SK-N-SH treated with all-trans-retinoic acid at 6 μM for 48 hours (cell line): ENCODE measurements at regions not wholly inside any gene's neighbourhood (a gene's known extent, or its start where the extent isn't known, plus 50 kb on each side); places are given as distances from the start of the nearest gene placed in this dataset.

ENCODE experiments used
- ATAC-seq: fragments of 200-7000 bp; cut with Tn5 transposase; 3 replicates; pipeline ENCODE4 v1.9.1; 2020; ENCODE audit warnings: mild to moderate bottlenecking, moderate library complexity
- ARNTL ChIP-seq: fragments of 450-650 bp; formaldehyde crosslinking; IDR thresholded peaks from 2 replicates; pipeline ENCODE4 v1.5.0; 2020; ENCODE audit warnings: low read depth, mild to moderate bottlenecking, moderate library complexity, borderline replicate concordance
- BACH2 ChIP-seq: fragments of 250-450 bp; sonication (Bioruptor Pico); IDR thresholded peaks from 2 replicates; pipeline ENCODE4 v1.9.0; 2021; ENCODE audit warnings: mild to moderate bottlenecking, borderline replicate concordance
- CSDC2 ChIP-seq: fragments of 250-450 bp; sonication (Bioruptor Pico); IDR thresholded peaks from 2 replicates; pipeline ENCODE4 v1.5.0; 2020; ENCODE audit warnings: mild to moderate bottlenecking, moderate library complexity
- ESRRG ChIP-seq: fragments of 250-450 bp; sonication (Bioruptor Pico); IDR thresholded peaks from 2 replicates; pipeline ENCODE4 v1.6.1; 2021; ENCODE audit warnings: mild to moderate bottlenecking
- GLIS3 ChIP-seq: fragments of 250-450 bp; sonication (Bioruptor Pico); IDR thresholded peaks from 2 replicates; pipeline ENCODE4 v1.5.0; 2020; ENCODE audit warnings: mild to moderate bottlenecking, moderate library complexity
- ISL1 ChIP-seq: fragments of 250-450 bp; sonication (Bioruptor Pico); IDR thresholded peaks from 2 replicates; pipeline ENCODE4 v2.1.2; 2022; ENCODE audit warnings: mild to moderate bottlenecking, moderate library complexity
- OSR1 ChIP-seq: fragments of 250-450 bp; sonication (Bioruptor Pico); IDR thresholded peaks from 2 replicates; pipeline ENCODE4 v1.8.0; 2022; ENCODE audit warnings: moderate library complexity, mild to moderate bottlenecking, inconsistent platforms
- PPARA ChIP-seq: fragments of 250-450 bp; sonication (Bioruptor Pico); IDR thresholded peaks from 2 replicates; pipeline ENCODE4 v1.5.0; 2020; ENCODE audit warnings: mild to moderate bottlenecking, borderline replicate concordance
- RARB ChIP-seq: fragments of 250-450 bp; sonication (Bioruptor Pico); IDR thresholded peaks from 2 replicates; pipeline ENCODE4 v1.8.0; 2021; ENCODE audit warnings: mild to moderate bottlenecking, moderate library complexity
- SNAI2 ChIP-seq: fragments of 250-450 bp; sonication (Bioruptor Pico); IDR thresholded peaks from 2 replicates; pipeline ENCODE4 v1.5.0; 2020; ENCODE audit warnings: mild to moderate bottlenecking, moderate library complexity
- TCF4 ChIP-seq: fragments of 250-450 bp; sonication (Bioruptor Pico); IDR thresholded peaks from 2 replicates; pipeline ENCODE4 v1.8.0; 2021; ENCODE audit warnings: mild to moderate bottlenecking, moderate library complexity, borderline replicate concordance
- TOX ChIP-seq: fragments of 250-450 bp; sonication (Bioruptor Pico); IDR thresholded peaks from 2 replicates; pipeline ENCODE4 v1.8.0; 2021; ENCODE audit warnings: mild to moderate bottlenecking, moderate library complexity, borderline replicate concordance
- ZC3H10 ChIP-seq: fragments of 250-450 bp; sonication (Bioruptor Pico); IDR thresholded peaks from 2 replicates; pipeline ENCODE4 v1.5.1; 2021; ENCODE audit warnings: mild to moderate bottlenecking, moderate library complexity
- ZFP3 ChIP-seq: fragments of 250-450 bp; sonication (Bioruptor Pico); IDR thresholded peaks from 2 replicates; pipeline ENCODE4 v1.5.0; 2020; ENCODE audit warnings: mild to moderate bottlenecking, moderate library complexity
- ZFP30 ChIP-seq: fragments of 450-650 bp; formaldehyde crosslinking; IDR thresholded peaks from 2 replicates; pipeline ENCODE4 v1.5.0; 2022; ENCODE audit warnings: mild to moderate bottlenecking, moderate library complexity
- ZNF565 ChIP-seq: fragments of 450-650 bp; formaldehyde crosslinking; conservative IDR thresholded peaks from 2 replicates; pipeline ENCODE4 v1.5.0; 2020; ENCODE audit warnings: low read depth, mild to moderate bottlenecking, moderate library complexity
- ZNF70 ChIP-seq: fragments of 450-650 bp; formaldehyde crosslinking; IDR thresholded peaks from 2 replicates; pipeline ENCODE4 v1.5.0; 2020; ENCODE audit warnings: mild to moderate bottlenecking, moderate library complexity
- ZNF8 ChIP-seq: fragments of 450-650 bp; formaldehyde crosslinking; IDR thresholded peaks from 2 replicates; pipeline ENCODE4 v1.5.0; 2020; ENCODE audit warnings: mild to moderate bottlenecking, moderate library complexity
- TF ChIP-seq, protein P1 (sequence below): fragments of 250-450 bp; sonication (Bioruptor Pico); IDR thresholded peaks from 2 replicates; pipeline ENCODE4 v1.5.1; 2020; ENCODE audit warnings: low read depth, mild to moderate bottlenecking, moderate library complexity
- TF ChIP-seq, protein P2 (sequence below): fragments of 250-450 bp; sonication (Bioruptor Pico); IDR thresholded peaks from 2 replicates; pipeline ENCODE4 v1.5.1; 2021; ENCODE audit warnings: mild to moderate bottlenecking, moderate library complexity
- TF ChIP-seq, protein P3 (sequence below): fragments of 250-450 bp; sonication (Bioruptor Pico); IDR thresholded peaks from 2 replicates; pipeline ENCODE4 v1.8.0; 2020; ENCODE audit warnings: mild to moderate bottlenecking, moderate library complexity, borderline replicate concordance
- TF ChIP-seq, protein P4 (sequence below): fragments of 250-450 bp; sonication (Bioruptor Pico); IDR thresholded peaks from 2 replicates; pipeline ENCODE4 v1.8.0; 2021; ENCODE audit warnings: low read depth, mild to moderate bottlenecking, moderate library complexity, borderline replicate concordance

DNA sequence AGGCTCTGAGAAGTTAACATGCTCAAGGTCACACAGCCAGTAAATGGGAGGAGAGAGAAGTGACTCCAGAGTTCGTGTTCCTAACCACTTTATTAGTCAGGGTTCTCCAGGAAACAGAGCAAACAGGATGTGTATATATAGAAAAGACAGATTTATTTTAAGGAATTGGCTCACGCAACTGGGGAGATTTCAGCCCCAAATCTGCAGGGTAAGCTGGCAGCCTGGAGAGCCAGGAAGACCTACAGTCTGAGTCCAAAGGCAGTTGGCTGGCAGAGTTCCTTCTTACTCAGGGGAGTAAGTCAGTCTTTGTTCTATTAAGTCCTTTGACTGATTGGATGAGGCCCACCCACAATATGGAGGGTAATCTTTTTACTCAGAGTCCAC is 118.2 kb upstream of the PROK2 start (continued):
- TF ChIP-seq ARNTL (CRISPR knock-in tag): no peak
- TF ChIP-seq, protein P1, sequence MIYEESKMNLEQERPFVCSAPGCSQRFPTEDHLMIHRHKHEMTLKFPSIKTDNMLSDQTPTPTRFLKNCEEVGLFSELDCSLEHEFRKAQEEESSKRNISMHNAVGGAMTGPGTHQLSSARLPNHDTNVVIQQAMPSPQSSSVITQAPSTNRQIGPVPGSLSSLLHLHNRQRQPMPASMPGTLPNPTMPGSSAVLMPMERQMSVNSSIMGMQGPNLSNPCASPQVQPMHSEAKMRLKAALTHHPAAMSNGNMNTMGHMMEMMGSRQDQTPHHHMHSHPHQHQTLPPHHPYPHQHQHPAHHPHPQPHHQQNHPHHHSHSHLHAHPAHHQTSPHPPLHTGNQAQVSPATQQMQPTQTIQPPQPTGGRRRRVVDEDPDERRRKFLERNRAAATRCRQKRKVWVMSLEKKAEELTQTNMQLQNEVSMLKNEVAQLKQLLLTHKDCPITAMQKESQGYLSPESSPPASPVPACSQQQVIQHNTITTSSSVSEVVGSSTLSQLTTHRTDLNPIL (CRISPR knock-in tag): no peak
- TF ChIP-seq ESRRG (CRISPR knock-in tag): no peak
- TF ChIP-seq BACH2: no peak
- no peak for TF ChIP-seq PPARA (CRISPR knock-in tag)
- TF ChIP-seq ZC3H10: no peak
- TF ChIP-seq ISL1 (CRISPR knock-in tag): no peak
- TF ChIP-seq GLIS3 (CRISPR knock-in tag): no peak
- TF ChIP-seq OSR1: no peak
- no peak for TF ChIP-seq ZFP30
- no peak for TF ChIP-seq ZFP3 (CRISPR knock-in tag)
- TF ChIP-seq TCF4: no peak
- TF ChIP-seq, all 23 proteins: peak for 0

DNA sequence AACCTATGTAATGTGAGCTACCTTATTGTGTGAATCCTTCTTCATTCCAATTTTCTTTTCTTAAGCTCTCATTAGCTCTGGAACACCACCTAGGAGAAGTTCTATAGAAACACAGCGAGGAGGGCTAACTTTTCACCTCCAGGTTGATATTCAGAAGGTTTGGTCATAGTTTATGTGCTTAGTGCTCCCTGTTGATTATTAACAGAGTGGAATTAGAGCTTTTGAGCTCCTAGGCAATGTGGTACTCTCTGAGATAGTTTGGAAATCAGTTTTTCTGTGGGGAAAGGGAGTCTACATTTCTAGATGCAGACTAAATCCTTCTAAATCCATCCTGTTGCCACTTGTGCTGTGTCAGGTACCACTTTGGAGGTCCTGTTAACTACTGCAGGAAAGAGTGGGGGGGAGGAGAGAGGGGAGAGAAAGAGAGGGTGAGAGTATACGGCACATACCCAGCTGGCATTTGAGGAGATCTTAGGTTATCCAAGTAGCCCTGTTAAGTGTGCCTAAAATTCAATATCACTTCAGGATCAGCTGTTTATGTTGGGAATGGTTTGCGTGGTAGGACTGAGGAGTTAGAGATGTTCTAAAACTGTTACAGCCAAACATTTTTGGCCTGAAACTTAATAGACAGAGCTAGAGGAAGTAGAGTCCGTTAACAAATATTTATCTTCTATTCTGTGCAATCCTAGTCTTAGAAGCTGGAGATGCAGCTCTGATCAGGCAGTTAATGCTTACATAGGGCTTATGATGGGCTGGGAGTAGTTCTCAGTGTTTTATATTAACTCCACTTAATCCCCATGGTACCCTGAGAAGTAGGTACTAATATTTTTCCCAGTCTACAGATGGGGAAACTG is 117.5 kb upstream of the PROK2 start:
- no peak for ATAC-seq
- TF ChIP-seq, protein P2, sequence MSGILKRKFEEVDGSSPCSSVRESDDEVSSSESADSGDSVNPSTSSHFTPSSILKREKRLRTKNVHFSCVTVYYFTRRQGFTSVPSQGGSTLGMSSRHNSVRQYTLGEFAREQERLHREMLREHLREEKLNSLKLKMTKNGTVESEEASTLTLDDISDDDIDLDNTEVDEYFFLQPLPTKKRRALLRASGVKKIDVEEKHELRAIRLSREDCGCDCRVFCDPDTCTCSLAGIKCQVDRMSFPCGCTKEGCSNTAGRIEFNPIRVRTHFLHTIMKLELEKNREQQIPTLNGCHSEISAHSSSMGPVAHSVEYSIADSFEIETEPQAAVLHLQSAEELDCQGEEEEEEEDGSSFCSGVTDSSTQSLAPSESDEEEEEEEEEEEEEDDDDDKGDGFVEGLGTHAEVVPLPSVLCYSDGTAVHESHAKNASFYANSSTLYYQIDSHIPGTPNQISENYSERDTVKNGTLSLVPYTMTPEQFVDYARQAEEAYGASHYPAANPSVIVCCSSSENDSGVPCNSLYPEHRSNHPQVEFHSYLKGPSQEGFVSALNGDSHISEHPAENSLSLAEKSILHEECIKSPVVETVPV (CRISPR knock-in tag): no peak
- no peak for TF ChIP-seq BACH2
- TF ChIP-seq, all 23 proteins: peak for 0

DNA sequence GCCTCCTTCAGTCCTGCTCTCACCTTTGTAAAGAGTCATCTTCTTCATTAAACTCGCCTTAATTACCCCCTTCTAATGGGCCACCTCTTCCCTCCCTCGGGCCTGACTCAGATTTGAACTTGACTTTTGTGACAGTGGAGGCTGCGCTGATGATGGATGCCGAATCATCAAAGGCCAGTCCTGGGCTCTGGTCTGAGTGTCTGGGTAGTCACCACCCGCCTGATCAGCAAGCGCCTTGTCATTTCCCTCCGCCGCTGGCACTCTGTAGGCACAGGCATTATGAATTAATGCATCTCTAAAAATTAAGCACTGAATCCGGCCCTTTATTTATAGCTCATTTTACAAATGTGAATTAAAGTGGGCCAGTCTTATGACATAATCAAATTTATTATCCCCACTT is 116.7 kb upstream of the PROK2 start:
- TF ChIP-seq, protein P2 (CRISPR knock-in tag): no peak
- TF ChIP-seq ZFP30 (no peak), ARNTL (CRISPR knock-in tag) (no peak), TOX (CRISPR knock-in tag) (no peak), GLIS3 (CRISPR knock-in tag) (no peak), ZC3H10 (no peak), ZNF70 (CRISPR knock-in tag) (no peak), TCF4 (no peak)
- TF ChIP-seq, protein P3, sequence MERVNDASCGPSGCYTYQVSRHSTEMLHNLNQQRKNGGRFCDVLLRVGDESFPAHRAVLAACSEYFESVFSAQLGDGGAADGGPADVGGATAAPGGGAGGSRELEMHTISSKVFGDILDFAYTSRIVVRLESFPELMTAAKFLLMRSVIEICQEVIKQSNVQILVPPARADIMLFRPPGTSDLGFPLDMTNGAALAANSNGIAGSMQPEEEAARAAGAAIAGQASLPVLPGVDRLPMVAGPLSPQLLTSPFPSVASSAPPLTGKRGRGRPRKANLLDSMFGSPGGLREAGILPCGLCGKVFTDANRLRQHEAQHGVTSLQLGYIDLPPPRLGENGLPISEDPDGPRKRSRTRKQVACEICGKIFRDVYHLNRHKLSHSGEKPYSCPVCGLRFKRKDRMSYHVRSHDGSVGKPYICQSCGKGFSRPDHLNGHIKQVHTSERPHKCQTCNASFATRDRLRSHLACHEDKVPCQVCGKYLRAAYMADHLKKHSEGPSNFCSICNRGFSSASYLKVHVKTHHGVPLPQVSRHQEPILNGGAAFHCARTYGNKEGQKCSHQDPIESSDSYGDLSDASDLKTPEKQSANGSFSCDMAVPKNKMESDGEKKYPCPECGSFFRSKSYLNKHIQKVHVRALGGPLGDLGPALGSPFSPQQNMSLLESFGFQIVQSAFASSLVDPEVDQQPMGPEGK: no peak
- no peak for ATAC-seq

DNA sequence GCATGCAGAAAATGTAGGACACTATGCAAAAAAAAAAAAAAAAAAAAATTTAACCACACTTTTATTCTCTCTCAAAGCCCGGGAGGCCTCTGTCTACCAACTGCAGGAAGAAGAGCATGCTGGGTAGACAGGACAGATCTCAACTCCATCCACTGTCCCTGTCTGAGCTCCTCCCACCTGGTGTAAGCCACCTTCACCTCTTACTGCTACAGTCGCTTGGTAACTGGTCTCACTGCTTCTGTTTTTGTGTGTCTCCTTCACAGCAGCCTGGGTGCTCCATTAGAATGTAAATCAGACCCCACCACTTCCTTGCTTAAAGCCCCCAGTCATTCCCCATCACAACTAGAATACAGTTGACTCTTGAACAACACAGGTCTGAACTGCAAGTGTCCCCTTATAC is 115.1 kb upstream of the PROK2 start:
- TF ChIP-seq ZNF565 (CRISPR knock-in tag) (no peak), ARNTL (CRISPR knock-in tag) (no peak), OSR1 (no peak), RARB (CRISPR knock-in tag) (no peak), ZNF8 (no peak), CSDC2 (CRISPR knock-in tag) (no peak), ZFP30 (no peak), SNAI2 (CRISPR knock-in tag) (no peak), ZNF70 (CRISPR knock-in tag) (no peak), ZFP3 (CRISPR knock-in tag) (no peak)
- TF ChIP-seq, protein P4, sequence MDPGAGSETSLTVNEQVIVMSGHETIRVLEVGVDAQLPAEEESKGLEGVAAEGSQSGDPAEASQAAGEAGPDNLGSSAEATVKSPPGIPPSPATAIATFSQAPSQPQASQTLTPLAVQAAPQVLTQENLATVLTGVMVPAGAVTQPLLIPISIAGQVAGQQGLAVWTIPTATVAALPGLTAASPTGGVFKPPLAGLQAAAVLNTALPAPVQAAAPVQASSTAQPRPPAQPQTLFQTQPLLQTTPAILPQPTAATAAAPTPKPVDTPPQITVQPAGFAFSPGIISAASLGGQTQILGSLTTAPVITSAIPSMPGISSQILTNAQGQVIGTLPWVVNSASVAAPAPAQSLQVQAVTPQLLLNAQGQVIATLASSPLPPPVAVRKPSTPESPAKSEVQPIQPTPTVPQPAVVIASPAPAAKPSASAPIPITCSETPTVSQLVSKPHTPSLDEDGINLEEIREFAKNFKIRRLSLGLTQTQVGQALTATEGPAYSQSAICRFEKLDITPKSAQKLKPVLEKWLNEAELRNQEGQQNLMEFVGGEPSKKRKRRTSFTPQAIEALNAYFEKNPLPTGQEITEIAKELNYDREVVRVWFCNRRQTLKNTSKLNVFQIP: no peak
- TF ChIP-seq, all 23 proteins: peak for 0
- ATAC-seq: no peak
